ENCODE measurements at regions not wholly inside any gene's neighbourhood (a gene's known extent, or its start where the extent isn't known, plus 50 kb on each side); places are given as distances from the start of the nearest gene placed in this dataset.
"Not testable (repeated sequence)": the region's sequence is repeated elsewhere in the genome, so short reads cannot be mapped to it uniquely, and the experiment has no call there.

- intact Hi-C loops (cut with DNase I), result loop anchor here (5.0 kb wide), 1 partner anchor 474 kb away; no protein-coding TSS in a partner anchor
- DNase-seq, result no peak
Measured at GRCh38 chr1:199245946-199246345, 607.1 kb downstream of the PTPRC start.

- intact Hi-C loops (cut with DNase I), result loop anchor here (5.0 kb wide), 1 partner anchor 474 kb away; no protein-coding TSS in a partner anchor
- DNase-seq, result no peak
Measured at GRCh38 chr1:199246716-199247115, 607.9 kb downstream of the PTPRC start.

- intact Hi-C loops (cut with DNase I), result loop anchor here (5.0 kb wide), 1 partner anchor 476 kb away; no protein-coding TSS in a partner anchor
- no peak for DNase-seq
Measured at GRCh38 chr1:199247891-199248290, 609.1 kb downstream of the PTPRC start.

GRCh38 chr1:199254040-199254439, 615.2 kb downstream of the PTPRC start:
- DNase-seq; intact Hi-C loops (cut with DNase I): not testable (repeated sequence)

GRCh38 chr1:199261328-199261727, 622.5 kb downstream of the PTPRC start:
- intact Hi-C loops (cut with DNase I), result no loop called here
- DNase-seq, result no peak

- DNase-seq, result no peak
- intact Hi-C loops (cut with DNase I), result no loop called here
Measured at GRCh38 chr1:199264283-199264682, 625.4 kb downstream of the PTPRC start.

GRCh38 chr1:199264911-199265310, 626.1 kb downstream of the PTPRC start:
- intact Hi-C loops (cut with DNase I), result no loop called here
- DNase-seq, result no peak

GRCh38 chr1:199265319-199265718, 626.5 kb downstream of the PTPRC start:
- intact Hi-C loops (cut with DNase I), result no loop called here
- no peak for DNase-seq

GRCh38 chr1:199269241-199269640, 630.4 kb downstream of the PTPRC start:
- no peak for DNase-seq
- intact Hi-C loops (cut with DNase I), result no loop called here

- intact Hi-C loops (cut with DNase I), result no loop called here
- DNase-seq, result no peak
Measured at GRCh38 chr1:199272139-199272544, 633.3 kb downstream of the PTPRC start.

GRCh38 chr1:199272628-199273086, 633.8 kb downstream of the PTPRC start:
- DNase-seq, result peak in 1 of 10 donors; percentile 56
- intact Hi-C loops (cut with DNase I), result no loop called here

GRCh38 chr1:199273837-199274379, 635.1 kb downstream of the PTPRC start:
- intact Hi-C loops (cut with DNase I), result no loop called here
- no peak for DNase-seq

- intact Hi-C loops (cut with DNase I), result no loop called here
- DNase-seq, result no peak
Measured at GRCh38 chr1:199279067-199279466, 640.2 kb downstream of the PTPRC start.

GRCh38 chr1:199279872-199280645, 641.2 kb downstream of the PTPRC start:
- no peak for DNase-seq
- intact Hi-C loops (cut with DNase I), result no loop called here

GRCh38 chr1:199282751-199283305, 644.0 kb downstream of the PTPRC start:
- intact Hi-C loops (cut with DNase I), result no loop called here
- DNase-seq, result no peak

GRCh38 chr1:199283794-199284193, 645.0 kb downstream of the PTPRC start:
- intact Hi-C loops (cut with DNase I), result no loop called here

GRCh38 chr1:199287206-199287605, 648.4 kb downstream of the PTPRC start:
- intact Hi-C loops (cut with DNase I), result no loop called here
- no peak for DNase-seq

More at GRCh38 chr1:199283794-199284193, 645.0 kb downstream of the PTPRC start:
- no peak for DNase-seq

- DNase-seq, result no peak
- intact Hi-C loops (cut with DNase I), result no loop called here
Measured at GRCh38 chr1:199287647-199288046, 648.8 kb downstream of the PTPRC start.

GRCh38 chr1:199290186-199290585, 651.3 kb downstream of the PTPRC start:
- intact Hi-C loops (cut with DNase I), result no loop called here
- no peak for DNase-seq

- intact Hi-C loops (cut with DNase I), result no loop called here
Measured at GRCh38 chr1:199291022-199291740, 652.3 kb downstream of the PTPRC start.

GRCh38 chr1:199292896-199293295, 654.1 kb downstream of the PTPRC start:
- intact Hi-C loops (cut with DNase I), result no loop called here
- no peak for DNase-seq

More at GRCh38 chr1:199291022-199291740, 652.3 kb downstream of the PTPRC start:
- no peak for DNase-seq

Measured in posterior cingulate gyrus (tissue), 11 donors.